Muscle of leg (tissue), 3 donors: ENCODE measurements at regions not wholly inside any gene's neighbourhood (a gene's known extent, or its start where the extent isn't known, plus 50 kb on each side); places are given as distances from the start of the nearest gene placed in this dataset.

Experiments used
- DNase-seq: peaks from one replicate; pipeline ENCODE4 v3.0.0; 2013
- H3K27ac ChIP-seq: one replicate; pipeline ENCODE4 v1.5.1; 2013; ENCODE audit warnings: mild to moderate bottlenecking, low read length, control low read depth
- H3K27me3 ChIP-seq: one replicate; pipeline ENCODE4 v1.6.1; 2013; ENCODE audit warnings: low read length; ENCODE audit not compliant: control insufficient read depth, insufficient read depth
- H3K36me3 ChIP-seq: one replicate; pipeline ENCODE4 v1.6.1; 2013; ENCODE audit warnings: low read length; ENCODE audit not compliant: control insufficient read depth, insufficient read depth
- H3K4me1 ChIP-seq: one replicate; pipeline ENCODE4 v1.6.1; 2013; ENCODE audit warnings: low read length; ENCODE audit not compliant: control insufficient read depth, insufficient read depth
- H3K4me3 ChIP-seq: one replicate; pipeline ENCODE4 v1.5.1; 2013; ENCODE audit warnings: low read length, control low read depth
- H3K9me3 ChIP-seq: replicated peaks from 2 replicates; pipeline ENCODE4 v1.6.1; 2013; ENCODE audit warnings: low read depth, low read length; ENCODE audit not compliant: control insufficient read depth
- WGBS: methylation state at CpG from one replicate; pipeline ENCODE4 v1.1.5; 2013; ENCODE audit warnings: missing lambda C conversion rate; ENCODE audit not compliant: insufficient coverage; 5-methylcytosine and 5-hydroxymethylcytosine counted together

DNA sequence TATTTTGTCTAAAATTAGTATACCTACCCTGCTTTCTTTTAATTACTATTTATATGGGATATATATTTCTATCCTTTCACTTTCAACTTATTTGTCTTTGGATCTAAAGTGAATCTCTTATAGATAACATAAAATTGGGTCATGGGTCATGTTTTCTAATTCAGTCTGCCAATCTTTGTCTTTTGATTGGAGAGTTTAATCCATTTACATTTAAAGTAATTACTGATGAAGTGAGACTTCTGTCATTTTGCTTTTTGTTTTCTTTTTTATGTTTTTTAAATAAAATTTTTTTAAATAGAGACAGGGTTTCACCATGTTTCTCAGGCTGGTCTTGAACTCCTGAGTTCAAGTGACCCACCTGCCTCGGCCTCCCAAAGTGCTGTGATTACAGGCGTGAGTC lies 50.5 kb upstream of the PRDM1 start:
- DNase-seq, result no peak
- H3K9me3 ChIP-seq, result peaks cover 9% of the 10 kb centered on the region
- H3K36me3 ChIP-seq, result no peaks in the 10 kb centered on the region
- H3K27me3 ChIP-seq, result no peaks in the 10 kb centered on the region
- no peaks in the 10 kb centered on the region for H3K4me1 ChIP-seq
- WGBS, result 100% methylated on average over 1 of the region's 2 CpGs
- no peak overlapping the region for H3K27ac ChIP-seq
- no peak overlapping the region for H3K4me3 ChIP-seq

DNA sequence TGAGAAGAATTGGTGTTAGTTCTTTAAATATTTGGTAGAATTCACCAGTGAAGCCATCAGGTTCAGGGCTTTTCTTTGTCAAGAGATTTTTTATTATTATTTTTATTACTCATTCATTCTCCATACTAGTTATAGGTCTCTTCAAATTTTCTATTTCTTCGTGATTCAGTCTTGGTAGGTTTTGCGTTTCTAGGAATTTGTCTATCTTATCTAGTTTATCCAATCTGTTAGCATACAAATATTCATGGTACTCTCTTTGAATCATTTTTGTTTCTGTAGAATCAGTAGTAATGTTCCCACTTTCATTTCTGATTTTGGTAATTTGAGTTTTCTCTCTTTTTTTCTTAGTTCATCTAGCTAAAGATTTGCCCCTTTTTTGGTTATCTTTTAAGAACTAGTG lies 52.3 kb upstream of the PRDM1 start:
- Histone ChIP-seq H3K27me3 (no peaks in the 10 kb centered on the region), H3K4me1 (no peaks in the 10 kb centered on the region), H3K36me3 (no peaks in the 10 kb centered on the region), H3K9me3 (peaks cover 9% of the 10 kb centered on the region), H3K4me3 (no peak overlapping the region), H3K27ac (no peak overlapping the region)
- DNase-seq, result no peak
- no CpG with 5 or more reads among the region's 2 CpGs for WGBS

DNA sequence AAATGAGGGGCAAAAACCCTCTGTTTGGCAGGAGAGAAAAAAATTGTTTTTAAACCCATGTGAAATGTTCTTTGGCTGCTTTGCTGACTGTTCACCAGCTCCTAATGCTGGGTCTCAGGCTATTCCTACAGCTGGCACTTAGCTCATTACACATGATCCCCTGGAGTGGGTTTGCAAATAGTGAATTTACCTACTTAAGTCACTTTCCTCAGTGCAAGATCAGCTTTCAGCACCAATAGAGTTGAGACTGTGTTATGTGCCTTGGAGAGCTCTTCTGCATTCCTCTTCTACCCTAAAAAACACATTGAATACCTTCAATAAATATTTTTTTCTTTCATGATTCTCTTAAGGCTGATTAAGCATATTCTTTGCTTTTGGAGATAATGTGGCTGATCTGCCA lies 58.4 kb upstream of the PRDM1 start:
- Histone ChIP-seq H3K4me1 (no peaks in the 10 kb centered on the region), H3K27ac (no peak overlapping the region), H3K36me3 (no peaks in the 10 kb centered on the region), H3K27me3 (peaks cover 6% of the 10 kb centered on the region), H3K4me3 (no peak overlapping the region), H3K9me3 (no peaks in the 10 kb centered on the region)
- no peak for DNase-seq

DNA sequence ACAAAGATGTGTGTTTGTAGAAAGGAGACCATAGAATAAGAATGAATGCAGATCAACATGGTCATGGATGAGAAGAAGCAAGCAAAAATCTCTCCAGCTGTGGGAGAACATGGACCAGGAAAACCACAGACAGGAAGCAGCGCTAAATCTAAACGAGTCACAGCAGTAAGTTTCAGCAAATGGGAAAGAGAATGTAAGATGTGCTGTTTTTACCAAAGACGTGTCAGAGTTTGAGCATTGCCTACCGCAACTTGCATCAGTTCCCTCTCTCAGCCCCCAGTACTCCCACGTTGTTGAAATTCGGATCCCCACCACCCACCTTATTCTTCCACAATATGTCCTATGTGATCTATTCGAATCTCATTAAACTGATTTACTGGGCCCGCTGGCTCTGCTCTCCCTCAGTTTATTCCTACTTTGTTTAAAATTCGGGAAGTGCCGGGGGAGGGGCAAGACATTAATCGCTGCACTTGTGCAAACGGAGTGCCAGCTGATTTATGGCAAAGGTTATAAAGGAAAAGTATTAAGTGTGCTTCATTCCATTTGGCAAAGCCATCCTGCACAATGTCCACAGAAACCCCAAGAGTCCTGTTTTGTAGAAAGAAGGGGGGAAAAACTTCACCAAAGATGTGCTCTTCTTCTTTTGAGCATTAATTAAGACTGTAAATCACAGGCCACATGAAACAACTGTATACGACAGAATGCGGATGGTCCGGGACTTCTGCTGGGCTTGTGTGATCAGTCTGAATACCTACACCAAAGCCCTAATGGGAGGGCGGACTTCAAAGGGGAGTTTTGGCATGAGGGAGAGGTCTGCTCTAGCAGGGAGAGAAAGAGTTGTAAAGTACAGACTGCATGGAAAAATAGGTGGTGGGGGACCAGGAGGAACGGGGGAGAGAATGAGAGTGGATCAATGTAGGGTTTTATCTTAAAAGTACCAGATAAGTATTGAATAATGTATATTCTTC lies 59.1 kb upstream of the PRDM1 start:
- Histone ChIP-seq H3K27me3 (peaks cover 6% of the 10 kb centered on the region), H3K27ac (no peak overlapping the region), H3K4me3 (no peak overlapping the region), H3K36me3 (no peaks in the 10 kb centered on the region), H3K4me1 (no peaks in the 10 kb centered on the region), H3K9me3 (no peaks in the 10 kb centered on the region)
- no peak for DNase-seq
- 2% methylated on average over 7 of the region's 17 CpGs for WGBS

GRCh38 chr6:106025655-106026054 lies 60.5 kb upstream of the PRDM1 start:
- H3K36me3 ChIP-seq, result no peaks in the 10 kb centered on the region
- DNase-seq, result no peak

DNA sequence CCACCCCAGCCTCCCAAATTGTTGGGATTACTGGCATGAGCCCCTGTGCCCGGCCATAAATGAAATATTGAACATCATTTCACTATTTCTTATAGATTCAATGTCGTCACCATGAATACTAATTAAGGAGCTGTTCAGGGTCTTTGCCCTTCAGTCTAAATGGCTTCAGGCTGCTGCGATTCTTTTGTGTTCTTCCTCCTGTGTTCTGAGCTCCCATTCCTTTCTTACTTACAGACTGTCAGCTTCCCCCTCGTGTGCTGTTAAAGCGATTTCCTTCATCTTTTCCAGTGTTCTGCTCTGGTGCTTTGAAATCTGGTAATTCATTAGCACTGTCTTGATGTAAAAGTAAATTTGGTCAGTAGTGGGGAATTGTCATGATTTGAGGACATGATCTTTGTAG lies 63.3 kb upstream of the PRDM1 start:
- no peaks in the 10 kb centered on the region for H3K4me1 ChIP-seq
- H3K27ac ChIP-seq, result no peak overlapping the region
- WGBS, result 73% methylated on average over 3 of the region's 5 CpGs
- peaks cover 6% of the 10 kb centered on the region for H3K27me3 ChIP-seq
- no peak overlapping the region for H3K4me3 ChIP-seq
- H3K36me3 ChIP-seq, result no peaks in the 10 kb centered on the region
- DNase-seq, result no peak
- no peaks in the 10 kb centered on the region for H3K9me3 ChIP-seq

More at GRCh38 chr6:106025655-106026054, 60.5 kb upstream of the PRDM1 start:
- H3K4me3 ChIP-seq, result no peak overlapping the region
- H3K27ac ChIP-seq, result no peak overlapping the region
- no peaks in the 10 kb centered on the region for H3K4me1 ChIP-seq
- H3K27me3 ChIP-seq, result peaks cover 6% of the 10 kb centered on the region
- no peaks in the 10 kb centered on the region for H3K9me3 ChIP-seq

DNA sequence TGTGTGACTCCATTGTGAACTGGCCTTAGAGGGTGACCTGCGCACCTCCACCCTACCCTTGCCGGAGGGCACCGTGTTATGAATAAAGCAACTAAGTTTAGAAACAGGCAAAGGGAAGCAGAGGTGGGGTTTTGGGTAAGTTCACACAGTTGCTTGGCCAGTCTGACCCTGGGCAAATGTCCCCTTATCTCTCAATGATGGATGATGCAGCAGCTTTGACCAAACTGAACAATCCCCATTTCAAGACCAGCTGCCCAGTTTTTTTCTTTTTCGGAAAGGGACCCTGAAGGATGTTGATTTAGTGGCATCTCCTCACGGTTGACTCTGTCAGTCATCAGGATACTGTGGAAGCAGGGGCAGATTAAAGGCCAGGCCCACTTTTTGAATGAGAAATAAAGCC lies 68.7 kb upstream of the PRDM1 start:
- H3K36me3 ChIP-seq, result no peaks in the 10 kb centered on the region
- no peaks in the 10 kb centered on the region for H3K9me3 ChIP-seq
- 50% methylated on average over 1 of the region's 5 CpGs for WGBS
- no peak overlapping the region for H3K4me3 ChIP-seq
- peaks cover 3% of the 10 kb centered on the region for H3K27me3 ChIP-seq
- H3K4me1 ChIP-seq, result no peaks in the 10 kb centered on the region
- H3K27ac ChIP-seq, result no peak overlapping the region
- no peak for DNase-seq

DNA sequence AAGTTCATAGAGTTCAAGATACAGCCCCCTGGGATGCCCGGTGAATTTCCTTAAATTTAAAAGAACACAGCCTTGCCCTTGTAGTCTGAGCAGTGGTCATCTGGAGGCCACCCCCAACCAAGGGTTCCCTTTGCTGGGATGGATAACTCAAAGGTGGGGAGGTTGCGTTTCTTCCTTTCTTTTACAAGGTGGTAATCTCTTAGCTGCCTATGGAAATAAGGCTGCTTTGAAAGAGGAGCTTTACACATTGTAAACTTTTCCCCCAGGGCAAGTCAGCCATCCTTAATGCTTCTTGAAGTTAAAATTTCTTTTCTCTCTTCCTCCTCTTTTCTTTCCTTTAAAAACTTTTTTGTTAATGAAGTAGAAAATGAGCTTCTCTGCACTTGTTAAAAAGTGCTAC lies 71.2 kb upstream of the PRDM1 start:
- H3K4me1 ChIP-seq, result no peaks in the 10 kb centered on the region
- WGBS, result no CpG with 5 or more reads among the region's 2 CpGs
- H3K36me3 ChIP-seq, result no peaks in the 10 kb centered on the region
- no peaks in the 10 kb centered on the region for H3K9me3 ChIP-seq
- H3K4me3 ChIP-seq, result no peak overlapping the region
- H3K27ac ChIP-seq, result no peak overlapping the region
- H3K27me3 ChIP-seq, result peaks cover 3% of the 10 kb centered on the region
- no peak for DNase-seq

GRCh38 chr6:106011476-106011875 lies 74.7 kb upstream of the PRDM1 start:
- 100% methylated on average over 1 of the region's 6 CpGs for WGBS
- H3K27me3 ChIP-seq, result no peaks in the 10 kb centered on the region
- DNase-seq, result no peak

GRCh38 chr6:106005954-106006353 lies 80.2 kb upstream of the PRDM1 start:
- Histone ChIP-seq H3K27me3 (no peaks in the 10 kb centered on the region), H3K27ac (no peak overlapping the region), H3K36me3 (no peaks in the 10 kb centered on the region), H3K9me3 (no peaks in the 10 kb centered on the region), H3K4me3 (no peak overlapping the region), H3K4me1 (no peaks in the 10 kb centered on the region)
- no CpG with 5 or more reads among the region's 6 CpGs for WGBS
- DNase-seq, result no peak

More at GRCh38 chr6:106011476-106011875, 74.7 kb upstream of the PRDM1 start:
- no peaks in the 10 kb centered on the region for H3K4me1 ChIP-seq
- no peaks in the 10 kb centered on the region for H3K36me3 ChIP-seq
- no peaks in the 10 kb centered on the region for H3K9me3 ChIP-seq
- H3K27ac ChIP-seq, result no peak overlapping the region
- H3K4me3 ChIP-seq, result no peak overlapping the region
